ENCODE measurements at regions not wholly inside any gene's neighbourhood (a gene's known extent, or its start where the extent isn't known, plus 50 kb on each side); places are given as distances from the start of the nearest gene placed in this dataset.
A peak's percentile ranks its signal among the peaks of the same experiment; 100 is the strongest.
"Not testable (repeated sequence)": the region's sequence is repeated elsewhere in the genome, so short reads cannot be mapped to it uniquely, and the experiment has no call there.

GRCh38 chr2:215535125-215535668, 99.3 kb upstream of the FN1 start:
- peaks cover 0 to 11% of the 10 kb centered on the region in 2 donors for H3K9me3 ChIP-seq (ENCODE audit: control insufficient read depth in 1 of 2, low read length in 2 of 2)
- peaks cover 0 to 9% of the 10 kb centered on the region in 2 donors for H3K36me3 ChIP-seq (ENCODE audit: control insufficient read depth in 1 of 2, insufficient read depth in 2 of 2, low read length in 2 of 2)
- no peaks in the 10 kb centered on the region for H3K27me3 ChIP-seq (ENCODE audit: low read depth, low read length)
- H3K4me1 ChIP-seq (ENCODE audit: control insufficient read depth in 1 of 2, insufficient read depth in 2 of 2, low read length in 2 of 2), result peaks cover 0 to 4% of the 10 kb centered on the region in 2 donors
- no peak overlapping the region for H3K27ac ChIP-seq (ENCODE audit: low read length)
- H3K4me3 ChIP-seq (ENCODE audit: low read depth in 1 of 2, low read length in 2 of 2), result no peak overlapping the region

DNA sequence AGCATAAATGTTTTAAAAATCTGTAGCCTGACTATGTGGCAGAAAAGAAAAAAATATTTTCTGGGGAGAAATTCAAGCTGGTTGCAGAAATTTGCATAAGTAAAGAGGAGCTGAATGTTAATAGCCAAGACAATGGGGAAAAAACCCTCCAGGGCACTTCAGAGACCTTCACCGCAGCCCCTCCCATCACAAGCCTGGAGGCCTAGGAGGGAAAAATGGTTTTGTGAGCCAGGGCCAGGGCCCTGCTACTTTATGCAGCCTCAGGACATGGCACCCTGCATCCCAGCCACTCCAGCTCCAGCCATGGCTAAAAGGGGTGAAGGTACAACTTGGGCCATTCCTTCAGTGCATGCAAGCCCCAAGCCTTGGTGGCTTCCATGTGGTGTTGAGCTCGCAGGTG, 97.8 kb upstream of the FN1 start:
- H3K27ac ChIP-seq (ENCODE audit: low read length); H3K27me3 ChIP-seq (ENCODE audit: low read depth, low read length); H3K4me1 ChIP-seq (ENCODE audit: control insufficient read depth in 1 of 2, insufficient read depth in 2 of 2, low read length in 2 of 2): not testable (repeated sequence)
- Histone ChIP-seq H3K9me3 (ENCODE audit: control insufficient read depth in 1 of 2, low read length in 2 of 2) (peaks cover 0 to 11% of the 10 kb centered on the region in 2 donors), H3K36me3 (ENCODE audit: control insufficient read depth in 1 of 2, insufficient read depth in 2 of 2, low read length in 2 of 2) (peaks cover 0 to 15% of the 10 kb centered on the region in 2 donors), H3K4me3 (ENCODE audit: low read depth in 1 of 2, low read length in 2 of 2) (peak overlapping the region in 1 of 2 donors; percentile 17)

DNA sequence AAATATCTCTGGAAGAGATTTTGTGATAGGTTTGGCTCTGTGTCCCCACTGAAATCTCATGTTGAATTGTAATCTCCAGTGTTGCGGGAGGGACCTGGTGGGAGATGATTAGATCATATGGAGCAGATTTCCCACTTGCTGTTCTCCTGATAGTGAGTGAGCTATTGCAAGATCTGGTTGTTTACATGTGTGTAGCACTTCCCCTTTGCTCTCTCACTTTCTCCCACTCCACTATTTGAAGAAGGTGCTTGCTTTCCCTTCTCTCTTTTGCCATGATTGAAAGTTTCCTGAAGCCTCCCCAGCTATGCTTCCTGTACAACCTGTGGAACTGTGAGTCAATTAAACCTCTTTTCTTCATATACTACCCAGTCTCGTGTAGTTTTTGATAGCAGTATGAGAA, 97.0 kb upstream of the FN1 start:
- no peaks in the 10 kb centered on the region for H3K27me3 ChIP-seq (ENCODE audit: low read depth, low read length)

GRCh38 chr2:215531284-215531683, 95.4 kb upstream of the FN1 start:
- H3K9me3 ChIP-seq (ENCODE audit: control insufficient read depth in 1 of 2, low read length in 2 of 2), result peaks cover 0 to 11% of the 10 kb centered on the region in 2 donors
- no peaks in the 10 kb centered on the region for H3K27me3 ChIP-seq (ENCODE audit: low read depth, low read length)
- H3K4me1 ChIP-seq (ENCODE audit: control insufficient read depth in 1 of 2, insufficient read depth in 2 of 2, low read length in 2 of 2), result no peaks in the 10 kb centered on the region
- peaks cover 0 to 15% of the 10 kb centered on the region in 2 donors for H3K36me3 ChIP-seq (ENCODE audit: control insufficient read depth in 1 of 2, insufficient read depth in 2 of 2, low read length in 2 of 2)
- H3K27ac ChIP-seq (ENCODE audit: low read length), result no peak overlapping the region
- H3K4me3 ChIP-seq (ENCODE audit: low read depth in 1 of 2, low read length in 2 of 2), result no peak overlapping the region

More for the DNA sequence above, 97.0 kb upstream of the FN1 start:
- Histone ChIP-seq H3K4me3 (ENCODE audit: low read depth in 1 of 2, low read length in 2 of 2) (no peak overlapping the region), H3K27ac (ENCODE audit: low read length) (no peak overlapping the region), H3K9me3 (ENCODE audit: control insufficient read depth in 1 of 2, low read length in 2 of 2) (peaks cover 0 to 11% of the 10 kb centered on the region in 2 donors), H3K36me3 (ENCODE audit: control insufficient read depth in 1 of 2, insufficient read depth in 2 of 2, low read length in 2 of 2) (peaks cover 0 to 15% of the 10 kb centered on the region in 2 donors), H3K4me1 (ENCODE audit: control insufficient read depth in 1 of 2, insufficient read depth in 2 of 2, low read length in 2 of 2) (peaks cover 0 to 4% of the 10 kb centered on the region in 2 donors)

DNA sequence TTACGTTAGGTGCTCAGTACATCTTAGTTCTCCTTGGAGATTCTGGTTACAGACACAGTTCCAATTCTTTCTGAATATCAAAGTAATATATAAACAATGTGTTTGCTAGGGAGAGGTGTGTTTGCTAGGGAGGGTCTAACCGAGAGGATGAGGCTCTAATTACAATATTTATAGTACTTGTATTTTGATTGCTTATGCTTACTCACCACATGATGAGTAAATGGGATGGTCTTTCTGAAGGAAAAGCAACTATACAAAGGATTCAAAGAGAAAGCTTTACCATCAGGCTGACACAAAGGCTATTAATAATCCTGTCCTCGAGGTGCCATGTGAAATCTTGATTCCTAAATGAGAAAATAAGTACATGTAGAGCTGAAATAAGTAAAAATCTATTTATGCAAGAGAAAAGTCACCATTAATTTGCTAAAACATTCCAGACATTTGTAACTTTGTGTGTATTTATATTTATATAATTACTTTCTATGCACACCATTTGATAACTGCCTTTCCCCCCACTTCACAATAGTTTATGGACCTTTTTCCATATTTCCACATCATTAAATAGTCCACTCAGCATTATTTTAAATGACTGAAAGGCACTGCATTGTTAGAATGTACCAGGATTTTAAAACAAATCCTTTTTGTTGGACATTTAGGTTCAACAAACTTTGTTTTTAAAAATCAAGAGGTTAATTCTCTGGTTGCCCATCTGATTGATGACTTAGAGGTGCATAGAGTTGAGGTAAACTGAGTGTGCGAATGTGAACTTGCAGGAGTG, 94.5 kb upstream of the FN1 start:
- peaks cover 0 to 11% of the 10 kb centered on the region in 2 donors for H3K9me3 ChIP-seq (ENCODE audit: control insufficient read depth in 1 of 2, low read length in 2 of 2)
- no peak overlapping the region for H3K27ac ChIP-seq (ENCODE audit: low read length)
- H3K4me1 ChIP-seq (ENCODE audit: control insufficient read depth in 1 of 2, insufficient read depth in 2 of 2, low read length in 2 of 2), result no peaks in the 10 kb centered on the region
- no peak overlapping the region for H3K4me3 ChIP-seq (ENCODE audit: low read depth in 1 of 2, low read length in 2 of 2)
- H3K36me3 ChIP-seq (ENCODE audit: control insufficient read depth in 1 of 2, insufficient read depth in 2 of 2, low read length in 2 of 2), result peaks cover 0 to 15% of the 10 kb centered on the region in 2 donors
- no peaks in the 10 kb centered on the region for H3K27me3 ChIP-seq (ENCODE audit: low read depth, low read length)

GRCh38 chr2:215529271-215529670, 93.4 kb upstream of the FN1 start:
- H3K36me3 ChIP-seq (ENCODE audit: control insufficient read depth in 1 of 2, insufficient read depth in 2 of 2, low read length in 2 of 2), result peaks cover 0 to 15% of the 10 kb centered on the region in 2 donors
- no peak overlapping the region for H3K4me3 ChIP-seq (ENCODE audit: low read depth in 1 of 2, low read length in 2 of 2)
- H3K27me3 ChIP-seq (ENCODE audit: low read depth, low read length), result no peaks in the 10 kb centered on the region
- H3K4me1 ChIP-seq (ENCODE audit: control insufficient read depth in 1 of 2, insufficient read depth in 2 of 2, low read length in 2 of 2), result no peaks in the 10 kb centered on the region
- H3K27ac ChIP-seq (ENCODE audit: low read length), result no peak overlapping the region
- H3K9me3 ChIP-seq (ENCODE audit: control insufficient read depth in 1 of 2, low read length in 2 of 2), result peaks cover 0 to 6% of the 10 kb centered on the region in 2 donors

- H3K36me3 ChIP-seq (ENCODE audit: control insufficient read depth in 1 of 2, insufficient read depth in 2 of 2, low read length in 2 of 2), result peaks cover 0 to 11% of the 10 kb centered on the region in 2 donors
- no peak overlapping the region for H3K27ac ChIP-seq (ENCODE audit: low read length)
- H3K4me3 ChIP-seq (ENCODE audit: low read depth in 1 of 2, low read length in 2 of 2), result no peak overlapping the region
- no peaks in the 10 kb centered on the region for H3K27me3 ChIP-seq (ENCODE audit: low read depth, low read length)
- no peaks in the 10 kb centered on the region for H3K4me1 ChIP-seq (ENCODE audit: control insufficient read depth in 1 of 2, insufficient read depth in 2 of 2, low read length in 2 of 2)
- no peaks in the 10 kb centered on the region for H3K9me3 ChIP-seq (ENCODE audit: control insufficient read depth in 1 of 2, low read length in 2 of 2)
These were observed 92.7 kb upstream of the FN1 start for GRCh38 chr2:215528555-215528954.

GRCh38 chr2:215527736-215528135, 91.9 kb upstream of the FN1 start:
- Histone ChIP-seq H3K9me3 (ENCODE audit: control insufficient read depth in 1 of 2, low read length in 2 of 2) (no peaks in the 10 kb centered on the region), H3K4me3 (ENCODE audit: low read depth in 1 of 2, low read length in 2 of 2) (no peak overlapping the region), H3K27ac (ENCODE audit: low read length) (no peak overlapping the region), H3K27me3 (ENCODE audit: low read depth, low read length) (no peaks in the 10 kb centered on the region), H3K4me1 (ENCODE audit: control insufficient read depth in 1 of 2, insufficient read depth in 2 of 2, low read length in 2 of 2) (no peaks in the 10 kb centered on the region), H3K36me3 (ENCODE audit: control insufficient read depth in 1 of 2, insufficient read depth in 2 of 2, low read length in 2 of 2) (peaks cover 0 to 11% of the 10 kb centered on the region in 2 donors)

- H3K27me3 ChIP-seq (ENCODE audit: low read depth, low read length), result no peaks in the 10 kb centered on the region
- H3K27ac ChIP-seq (ENCODE audit: low read length), result no peak overlapping the region
- H3K4me3 ChIP-seq (ENCODE audit: low read depth in 1 of 2, low read length in 2 of 2), result no peak overlapping the region
- no peaks in the 10 kb centered on the region for H3K9me3 ChIP-seq (ENCODE audit: control insufficient read depth in 1 of 2, low read length in 2 of 2)
- no peaks in the 10 kb centered on the region for H3K4me1 ChIP-seq (ENCODE audit: control insufficient read depth in 1 of 2, insufficient read depth in 2 of 2, low read length in 2 of 2)
- H3K36me3 ChIP-seq (ENCODE audit: control insufficient read depth in 1 of 2, insufficient read depth in 2 of 2, low read length in 2 of 2), result peaks cover 0 to 11% of the 10 kb centered on the region in 2 donors
These were observed 90.5 kb upstream of the FN1 start for GRCh38 chr2:215526341-215526740.

DNA sequence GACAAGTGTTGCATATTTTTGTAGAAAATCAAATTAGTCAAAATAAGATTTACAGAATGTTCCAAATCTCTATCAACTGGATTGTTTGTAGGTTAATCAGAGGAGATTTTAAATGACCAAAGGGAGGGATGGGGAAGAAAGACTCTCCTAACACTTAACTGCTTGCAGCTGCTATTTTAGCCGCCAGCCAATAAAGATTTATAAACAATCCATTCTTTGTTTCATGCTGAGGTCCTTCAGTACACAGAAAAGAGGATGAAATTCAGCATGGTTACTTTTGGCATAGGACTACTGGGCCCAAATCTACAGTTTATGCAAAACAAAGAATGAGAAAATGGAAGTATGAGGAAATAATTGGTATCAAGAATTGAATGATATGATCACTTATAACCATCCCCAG, 86.4 kb upstream of the FN1 start:
- H3K9me3 ChIP-seq (ENCODE audit: control insufficient read depth in 1 of 2, low read length in 2 of 2), result no peaks in the 10 kb centered on the region
- no peak overlapping the region for H3K27ac ChIP-seq (ENCODE audit: low read length)
- no peak overlapping the region for H3K4me3 ChIP-seq (ENCODE audit: low read depth in 1 of 2, low read length in 2 of 2)
- no peaks in the 10 kb centered on the region for H3K27me3 ChIP-seq (ENCODE audit: low read depth, low read length)
- no peaks in the 10 kb centered on the region for H3K4me1 ChIP-seq (ENCODE audit: control insufficient read depth in 1 of 2, insufficient read depth in 2 of 2, low read length in 2 of 2)
- H3K36me3 ChIP-seq (ENCODE audit: control insufficient read depth in 1 of 2, insufficient read depth in 2 of 2, low read length in 2 of 2), result no peaks in the 10 kb centered on the region

- Histone ChIP-seq H3K27me3 (ENCODE audit: low read depth, low read length) (no peaks in the 10 kb centered on the region), H3K4me1 (ENCODE audit: control insufficient read depth in 1 of 2, insufficient read depth in 2 of 2, low read length in 2 of 2) (no peaks in the 10 kb centered on the region), H3K27ac (ENCODE audit: low read length) (no peak overlapping the region), H3K36me3 (ENCODE audit: control insufficient read depth in 1 of 2, insufficient read depth in 2 of 2, low read length in 2 of 2) (no peaks in the 10 kb centered on the region), H3K4me3 (ENCODE audit: low read depth in 1 of 2, low read length in 2 of 2) (no peak overlapping the region), H3K9me3 (ENCODE audit: control insufficient read depth in 1 of 2, low read length in 2 of 2) (no peaks in the 10 kb centered on the region)
These were observed 85.2 kb upstream of the FN1 start for GRCh38 chr2:215521031-215521430.
